BE2C (cell line): ENCODE measurements at regions not wholly inside any gene's neighbourhood (a gene's known extent, or its start where the extent isn't known, plus 50 kb on each side); places are given as distances from the start of the nearest gene placed in this dataset.

Experiments
- DNase-seq: peaks from one replicate; pipeline ENCODE4 v3.0.0-alpha.2; 2020
- H3K27me3 ChIP-seq: fragments of 250-450 bp; sonication (Bioruptor Pico); 2 replicates; pipeline ENCODE4 v1.5.1; 2020; ENCODE audit warnings: mild to moderate bottlenecking
- H3K36me3 ChIP-seq: fragments of 250-450 bp; sonication (Bioruptor Pico); 2 replicates; pipeline ENCODE4 v1.5.1; 2020; ENCODE audit warnings: mild to moderate bottlenecking
- H3K4me1 ChIP-seq: fragments of 250-450 bp; sonication (Bioruptor Pico); 2 replicates; pipeline ENCODE4 v1.5.1; 2020
- H3K4me3 ChIP-seq: 2 replicates; pipeline ENCODE4 v1.5.1; 2011; ENCODE audit warnings: low read depth, low read length
- H3K9me3 ChIP-seq: fragments of 250-450 bp; sonication (Bioruptor Pico); 2 replicates; pipeline ENCODE4 v1.5.1; 2020
- CTCF ChIP-seq: IDR thresholded peaks from 2 replicates; pipeline ENCODE4 v1.5.1; 2012; ENCODE audit warnings: mild to moderate bottlenecking, low read depth, low read length

GRCh38 chr18:61953161-61953560, 60.4 kb upstream of the RNF152 start:
- no peaks in the 10 kb centered on the region for H3K36me3 ChIP-seq
- no peak overlapping the region for H3K4me3 ChIP-seq
- no peaks in the 10 kb centered on the region for H3K27me3 ChIP-seq
- no peak for DNase-seq
- no peaks in the 10 kb centered on the region for H3K9me3 ChIP-seq
- no peaks in the 10 kb centered on the region for H3K4me1 ChIP-seq
- TF ChIP-seq CTCF: no peak

- H3K36me3 ChIP-seq: no peaks in the 10 kb centered on the region
- DNase-seq: no peak
- no peak for TF ChIP-seq CTCF
- H3K9me3 ChIP-seq: no peaks in the 10 kb centered on the region
- no peaks in the 10 kb centered on the region for H3K27me3 ChIP-seq
- H3K4me1 ChIP-seq: no peaks in the 10 kb centered on the region
- no peak overlapping the region for H3K4me3 ChIP-seq
Measured at GRCh38 chr18:61951396-61951795, 58.6 kb upstream of the RNF152 start.

GRCh38 chr18:61950371-61950770, 57.6 kb upstream of the RNF152 start:
- no peak for DNase-seq
- no peak overlapping the region for H3K4me3 ChIP-seq
- no peaks in the 10 kb centered on the region for H3K27me3 ChIP-seq
- TF ChIP-seq CTCF: no peak
- H3K9me3 ChIP-seq: no peaks in the 10 kb centered on the region
- H3K4me1 ChIP-seq: no peaks in the 10 kb centered on the region
- no peaks in the 10 kb centered on the region for H3K36me3 ChIP-seq

GRCh38 chr18:61949946-61950345, 57.1 kb upstream of the RNF152 start:
- no peak overlapping the region for H3K4me3 ChIP-seq
- no peaks in the 10 kb centered on the region for H3K4me1 ChIP-seq
- H3K9me3 ChIP-seq: no peaks in the 10 kb centered on the region
- no peaks in the 10 kb centered on the region for H3K36me3 ChIP-seq
- DNase-seq: no peak
- TF ChIP-seq CTCF: no peak
- no peaks in the 10 kb centered on the region for H3K27me3 ChIP-seq

- DNase-seq: no peak
- Histone ChIP-seq H3K27me3 (no peaks in the 10 kb centered on the region), H3K4me1 (no peaks in the 10 kb centered on the region), H3K36me3 (no peaks in the 10 kb centered on the region), H3K9me3 (no peaks in the 10 kb centered on the region), H3K4me3 (no peak overlapping the region)
- TF ChIP-seq CTCF: no peak
Measured at GRCh38 chr18:61948846-61949438, 56.1 kb upstream of the RNF152 start.

GRCh38 chr18:61948281-61948741, 55.5 kb upstream of the RNF152 start:
- Histone ChIP-seq H3K4me3 (no peak overlapping the region), H3K9me3 (no peaks in the 10 kb centered on the region), H3K4me1 (no peaks in the 10 kb centered on the region), H3K36me3 (no peaks in the 10 kb centered on the region), H3K27me3 (no peaks in the 10 kb centered on the region)
- DNase-seq: no peak
- no peak for TF ChIP-seq CTCF
